NT2/D1 (cell line): ENCODE measurements at regions not wholly inside any gene's neighbourhood (a gene's known extent, or its start where the extent isn't known, plus 50 kb on each side); places are given as distances from the start of the nearest gene placed in this dataset.

ENCODE experiments used
- SUZ12 ChIP-seq: IDR thresholded peaks from 2 replicates; pipeline ENCODE4 v1.6.1; 2011; ENCODE audit not compliant: insufficient read length, insufficient read depth; ENCODE audit errors: extremely low read depth
- YY1 ChIP-seq: IDR thresholded peaks from 2 replicates; pipeline ENCODE4 v1.6.1; 2011; ENCODE audit not compliant: insufficient read length, insufficient read depth
- ZNF274 ChIP-seq: IDR thresholded peaks from 2 replicates; pipeline ENCODE4 v1.6.1; 2011; ENCODE audit warnings: mild to moderate bottlenecking, low read depth, low read length

- TF ChIP-seq ZNF274 (no peak), SUZ12 (no peak), YY1 (no peak)
These were observed 56.4 kb upstream of the SYN3 start for GRCh38 chr22:33114565-33114964.
